MM.1S (cell line): ENCODE measurements at regions not wholly inside any gene's neighbourhood (a gene's known extent, or its start where the extent isn't known, plus 50 kb on each side); places are given as distances from the start of the nearest gene placed in this dataset.

Experiments used
- DNase-seq: peaks from one replicate; pipeline ENCODE4 v3.0.0-alpha.2; 2015
- H2AFZ ChIP-seq: fragments of 300-600 bp; sonication (generic); 2 replicates; pipeline ENCODE4 v1.6.0; 2016; ENCODE audit warnings: antibody characterized with exemption, low read length
- H3F3A ChIP-seq: fragments of 300-600 bp; sonication (generic); 2 replicates; pipeline ENCODE4 v1.6.1; 2016; ENCODE audit warnings: mild to moderate bottlenecking, antibody characterized with exemption, low read length, moderate library complexity, mixed read lengths; ENCODE audit not compliant: insufficient read depth
- H3K27ac ChIP-seq: fragments of 300-600 bp; sonication (generic); 2 replicates; pipeline ENCODE4 v1.5.1; 2016; ENCODE audit warnings: mild to moderate bottlenecking, low read length
- H3K27me3 ChIP-seq: fragments of 300-600 bp; sonication (generic); replicated peaks from 2 replicates; pipeline ENCODE4 v1.6.0; 2016; ENCODE audit warnings: low read length; ENCODE audit not compliant: insufficient read depth
- H3K36me3 ChIP-seq: fragments of 300-600 bp; sonication (generic); replicated peaks from 2 replicates; pipeline ENCODE4 v1.6.1; 2016; ENCODE audit warnings: mild to moderate bottlenecking, low read length, mixed read lengths; ENCODE audit not compliant: insufficient read depth
- H3K4me1 ChIP-seq: fragments of 300-600 bp; sonication (generic); 2 replicates; pipeline ENCODE4 v1.6.1; 2016; ENCODE audit warnings: low read length, mixed read lengths
- H3K4me2 ChIP-seq: fragments of 300-600 bp; sonication (generic); 2 replicates; pipeline ENCODE4 v1.6.0; 2016; ENCODE audit warnings: low read depth, low read length
- H3K4me3 ChIP-seq: fragments of 300-600 bp; sonication (generic); 2 replicates; pipeline ENCODE4 v1.5.1; 2016; ENCODE audit warnings: low read length, mixed read lengths
- H3K79me2 ChIP-seq: fragments of 300-600 bp; sonication (generic); 2 replicates; pipeline ENCODE4 v1.6.1; 2016; ENCODE audit warnings: mixed run types, low read length, mixed read lengths
- H3K9ac ChIP-seq: fragments of 300-600 bp; sonication (generic); 2 replicates; pipeline ENCODE4 v1.6.1; 2016; ENCODE audit warnings: low read length, mixed read lengths
- H3K9me2 ChIP-seq: fragments of 300-600 bp; sonication (generic); replicated peaks from 2 replicates; pipeline ENCODE4 v1.6.1; 2016; ENCODE audit warnings: mild to moderate bottlenecking, low read length, mixed read lengths; ENCODE audit not compliant: insufficient read depth
- H3K9me3 ChIP-seq: fragments of 300-600 bp; sonication (generic); replicated peaks from 2 replicates; pipeline ENCODE4 v1.6.1; 2016; ENCODE audit warnings: mild to moderate bottlenecking, low read length, mixed read lengths; ENCODE audit not compliant: insufficient read depth
- H4K20me1 ChIP-seq: fragments of 300-600 bp; sonication (generic); 2 replicates; pipeline ENCODE4 v1.6.1; 2016; ENCODE audit warnings: mild to moderate bottlenecking, low read length, moderate library complexity, mixed read lengths; ENCODE audit not compliant: insufficient read depth
- EZH2 ChIP-seq: fragments of 300-600 bp; sonication (generic); optimal IDR thresholded peaks from 2 replicates; pipeline ENCODE3; 2017; ENCODE audit warnings: low read depth, mild to moderate bottlenecking, antibody characterized with exemption, low read length, mixed read lengths
- EZH2phosphoT487 ChIP-seq: fragments of 300-600 bp; sonication (generic); IDR thresholded peaks from 2 replicates; pipeline ENCODE4 v1.6.1; 2018; ENCODE audit warnings: antibody characterized with exemption, low read length
- TF ChIP-seq, protein P1 (sequence below): fragments of 300-600 bp; sonication (generic); IDR thresholded peaks from 2 replicates; pipeline ENCODE4 v1.5.1; 2016; ENCODE audit warnings: antibody characterized with exemption, low read length, mixed read lengths

GRCh38 chr2:16398486-16399043 is 267.1 kb downstream of the CYRIA start:
- H3F3A ChIP-seq, result no peaks in the 10 kb centered on the region
- no peak overlapping the region for H3K9ac ChIP-seq
- no peaks in the 10 kb centered on the region for H3K79me2 ChIP-seq
- no peaks in the 10 kb centered on the region for H3K9me2 ChIP-seq
- H2AFZ ChIP-seq, result no peak overlapping the region
- DNase-seq, result no peak
- H3K9me3 ChIP-seq, result no peaks in the 10 kb centered on the region
- no peaks in the 10 kb centered on the region for H3K4me1 ChIP-seq
- no peaks in the 10 kb centered on the region for H3K36me3 ChIP-seq
- H3K4me2 ChIP-seq, result no peak overlapping the region
- no peak overlapping the region for H3K4me3 ChIP-seq
- H3K27ac ChIP-seq, result no peak overlapping the region
- TF ChIP-seq EZH2 (no peak), EZH2phosphoT487 (no peak)
- TF ChIP-seq, protein P1, sequence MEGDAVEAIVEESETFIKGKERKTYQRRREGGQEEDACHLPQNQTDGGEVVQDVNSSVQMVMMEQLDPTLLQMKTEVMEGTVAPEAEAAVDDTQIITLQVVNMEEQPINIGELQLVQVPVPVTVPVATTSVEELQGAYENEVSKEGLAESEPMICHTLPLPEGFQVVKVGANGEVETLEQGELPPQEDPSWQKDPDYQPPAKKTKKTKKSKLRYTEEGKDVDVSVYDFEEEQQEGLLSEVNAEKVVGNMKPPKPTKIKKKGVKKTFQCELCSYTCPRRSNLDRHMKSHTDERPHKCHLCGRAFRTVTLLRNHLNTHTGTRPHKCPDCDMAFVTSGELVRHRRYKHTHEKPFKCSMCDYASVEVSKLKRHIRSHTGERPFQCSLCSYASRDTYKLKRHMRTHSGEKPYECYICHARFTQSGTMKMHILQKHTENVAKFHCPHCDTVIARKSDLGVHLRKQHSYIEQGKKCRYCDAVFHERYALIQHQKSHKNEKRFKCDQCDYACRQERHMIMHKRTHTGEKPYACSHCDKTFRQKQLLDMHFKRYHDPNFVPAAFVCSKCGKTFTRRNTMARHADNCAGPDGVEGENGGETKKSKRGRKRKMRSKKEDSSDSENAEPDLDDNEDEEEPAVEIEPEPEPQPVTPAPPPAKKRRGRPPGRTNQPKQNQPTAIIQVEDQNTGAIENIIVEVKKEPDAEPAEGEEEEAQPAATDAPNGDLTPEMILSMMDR, result no peak
- no peaks in the 10 kb centered on the region for H3K27me3 ChIP-seq
- H4K20me1 ChIP-seq, result no peaks in the 10 kb centered on the region

GRCh38 chr2:16397681-16398475 is 267.8 kb downstream of the CYRIA start:
- Histone ChIP-seq H2AFZ (no peak overlapping the region), H3K79me2 (no peaks in the 10 kb centered on the region), H3F3A (no peaks in the 10 kb centered on the region), H3K4me2 (no peak overlapping the region), H3K9me3 (no peaks in the 10 kb centered on the region), H3K36me3 (no peaks in the 10 kb centered on the region), H3K27ac (no peak overlapping the region), H3K4me1 (no peaks in the 10 kb centered on the region), H3K4me3 (no peak overlapping the region), H3K27me3 (no peaks in the 10 kb centered on the region), H4K20me1 (no peaks in the 10 kb centered on the region), H3K9ac (no peak overlapping the region), H3K9me2 (no peaks in the 10 kb centered on the region)
- DNase-seq, result no peak
- TF ChIP-seq EZH2 (no peak), EZH2phosphoT487 (no peak)
- TF ChIP-seq, protein P1, result no peak

GRCh38 chr2:16396986-16397385 is 268.6 kb downstream of the CYRIA start:
- Histone ChIP-seq H3K9ac (no peak overlapping the region), H3F3A (no peaks in the 10 kb centered on the region), H4K20me1 (no peaks in the 10 kb centered on the region), H3K79me2 (no peaks in the 10 kb centered on the region), H3K36me3 (no peaks in the 10 kb centered on the region), H2AFZ (no peak overlapping the region), H3K9me2 (no peaks in the 10 kb centered on the region), H3K27ac (no peak overlapping the region), H3K4me2 (no peak overlapping the region), H3K4me1 (no peaks in the 10 kb centered on the region), H3K4me3 (no peak overlapping the region), H3K9me3 (no peaks in the 10 kb centered on the region), H3K27me3 (no peaks in the 10 kb centered on the region)
- DNase-seq, result no peak
- TF ChIP-seq EZH2phosphoT487 (no peak), EZH2 (no peak)
- TF ChIP-seq, protein P1, result no peak
